RPMI7951 (cell line): ENCODE measurements at regions not wholly inside any gene's neighbourhood (a gene's known extent, or its start where the extent isn't known, plus 50 kb on each side); places are given as distances from the start of the nearest gene placed in this dataset.
A peak's percentile ranks its signal among the peaks of the same experiment; 100 is the strongest.

Source experiments
- DNase-seq: peaks from one replicate; pipeline ENCODE4 v3.0.0-alpha.2; 2012; ENCODE audit warnings: low read depth

GRCh38 chr20:6886065-6886729 lies 118.7 kb downstream of the BMP2 start:
- peak; percentile 16 for DNase-seq

DNA sequence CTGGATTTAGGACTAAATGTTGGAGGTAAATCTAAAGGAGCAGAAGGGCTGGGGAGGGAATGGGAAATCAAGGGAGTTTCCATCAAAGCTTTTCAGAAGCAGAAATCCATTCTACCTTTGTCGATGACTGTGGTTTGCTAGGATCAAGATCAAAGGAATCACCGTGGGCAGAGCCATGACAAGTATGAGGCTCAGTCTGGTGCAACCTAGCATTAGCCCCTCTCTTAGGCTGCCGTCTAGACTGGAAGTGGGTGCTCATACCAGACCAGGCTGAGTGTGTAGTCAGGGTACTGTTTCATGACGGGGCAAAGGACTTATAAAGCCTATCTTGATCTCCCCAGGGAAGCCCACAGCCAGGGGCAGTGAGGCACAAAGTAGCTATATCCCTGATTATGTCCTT lies 120.5 kb downstream of the BMP2 start:
- no peak for DNase-seq

DNA sequence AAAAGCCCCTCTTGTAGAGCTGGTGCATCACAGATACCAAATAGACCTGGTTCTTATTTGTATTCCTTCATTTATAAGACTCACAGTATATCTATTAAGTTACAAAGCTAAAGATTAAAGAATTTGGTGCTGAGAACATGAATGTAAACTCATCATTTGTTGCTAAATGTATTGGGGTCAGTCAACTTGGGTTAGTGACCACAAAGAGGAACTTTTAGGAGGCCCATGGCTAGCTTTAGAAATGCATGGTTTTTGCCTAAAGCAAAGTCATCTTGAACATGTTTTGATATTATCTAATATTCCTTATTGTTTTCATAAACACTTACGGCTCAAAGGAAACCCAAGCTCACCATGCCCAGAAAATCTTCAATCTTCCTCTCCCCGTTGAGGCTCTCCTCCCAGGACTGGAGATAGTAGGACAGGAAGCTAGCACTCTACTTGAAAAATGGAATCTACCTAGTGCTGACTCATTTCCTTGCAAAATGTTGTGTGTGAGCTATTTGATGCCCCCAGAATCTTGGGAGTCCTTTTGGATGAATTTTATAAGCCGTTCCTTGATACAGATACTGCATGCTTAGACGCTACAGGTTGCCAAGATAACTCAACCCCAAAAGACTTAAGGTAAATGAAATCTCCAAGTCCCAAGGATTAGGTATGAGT lies 121.4 kb downstream of the BMP2 start:
- DNase-seq = no peak

DNA sequence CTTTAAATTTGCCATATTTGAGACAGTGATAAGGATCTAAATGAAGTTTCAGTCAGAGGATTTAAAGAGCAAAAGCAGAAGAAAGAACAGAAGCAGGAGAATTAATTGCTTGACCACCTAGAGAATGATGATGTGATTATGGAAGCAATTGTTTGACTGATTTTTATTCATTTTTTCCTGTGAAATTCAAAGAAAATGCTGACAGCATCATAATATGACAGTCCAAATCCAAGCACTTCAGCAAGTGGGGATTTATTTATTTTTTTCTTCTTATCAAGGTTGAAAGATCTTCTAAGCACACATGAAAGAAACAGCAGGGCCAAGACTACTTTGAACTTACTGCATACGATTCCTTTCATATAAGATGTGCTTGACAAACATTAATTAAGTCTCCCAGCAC lies 125.2 kb downstream of the BMP2 start:
- no peak for DNase-seq

DNA sequence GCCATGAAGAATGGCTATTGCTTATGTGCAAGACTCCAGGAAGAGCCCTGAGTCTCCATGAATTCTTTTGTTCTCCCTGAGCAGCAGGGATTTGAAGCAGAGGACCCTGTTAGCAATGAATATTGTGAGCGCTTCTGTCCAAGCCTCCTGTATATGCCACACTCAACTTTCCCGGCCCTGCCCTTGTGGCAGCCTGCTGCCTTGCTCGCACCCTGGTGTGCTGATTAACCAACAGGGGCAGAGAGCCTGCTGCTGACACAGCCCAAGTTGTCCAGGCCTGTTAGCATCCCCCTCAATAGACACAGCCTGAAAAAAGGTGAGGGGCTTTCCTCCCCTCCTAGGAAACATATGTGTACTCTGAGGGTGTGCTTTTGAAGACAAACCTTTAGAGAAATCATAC lies 131.4 kb downstream of the BMP2 start:
- DNase-seq = no peak

DNA sequence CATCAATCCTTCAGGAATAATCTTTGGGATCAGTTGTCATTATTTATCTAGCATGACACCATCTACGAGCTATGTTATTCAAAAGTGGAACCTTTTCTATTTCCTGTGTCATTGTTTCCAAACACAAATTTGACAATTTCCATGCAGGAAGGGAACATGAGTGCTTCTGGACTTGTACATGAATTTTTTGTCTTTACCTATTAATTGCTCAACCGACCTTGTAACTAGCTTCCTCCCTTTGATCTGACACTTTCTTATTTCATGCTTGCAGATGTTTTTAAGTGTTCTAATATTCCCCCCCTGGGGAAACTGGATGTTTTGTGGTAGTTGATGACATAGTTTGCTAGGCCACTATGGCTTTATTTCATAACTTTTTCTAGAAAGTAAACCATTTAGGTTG lies 139.4 kb downstream of the BMP2 start:
- no peak for DNase-seq

- no peak for DNase-seq
Measured at GRCh38 chr20:6908673-6909072, 141.2 kb downstream of the BMP2 start.

GRCh38 chr20:6909608-6910007 lies 142.1 kb downstream of the BMP2 start:
- no peak for DNase-seq

- DNase-seq = no peak
Measured at GRCh38 chr20:6914986-6915385, 147.5 kb downstream of the BMP2 start.

- DNase-seq = no peak
Measured at GRCh38 chr20:6916938-6917337, 149.5 kb downstream of the BMP2 start.

DNA sequence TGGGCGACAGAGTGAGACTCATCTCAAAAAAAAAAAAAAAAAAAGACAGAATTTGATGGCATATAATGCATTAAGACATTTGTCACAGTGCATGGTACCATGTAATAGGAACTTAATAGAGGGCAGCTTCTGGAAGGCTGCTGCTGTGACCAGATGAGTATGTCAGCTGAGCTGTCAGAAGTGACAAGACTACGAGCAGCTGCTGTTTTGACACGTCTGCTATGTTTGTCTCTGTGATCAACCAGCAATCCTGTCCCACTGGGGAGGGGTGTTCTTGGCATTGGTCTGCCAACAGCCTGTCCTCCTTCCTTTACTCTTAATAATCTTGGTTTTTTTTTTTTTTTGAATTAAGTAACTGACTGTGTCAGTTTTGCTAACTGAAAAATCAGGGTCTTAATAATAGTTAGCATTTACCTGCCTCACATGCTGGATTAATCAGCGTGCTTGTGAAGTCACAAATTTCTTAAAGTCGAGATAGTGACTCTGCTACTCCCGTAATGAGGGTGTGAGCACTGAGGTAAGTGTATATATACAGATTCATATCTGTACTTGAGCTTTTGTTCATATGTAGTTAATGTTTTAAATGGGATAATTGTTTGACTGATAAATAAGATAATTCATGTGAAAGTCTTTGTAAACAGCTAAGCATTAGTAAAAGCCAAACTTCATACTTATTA lies 152.4 kb downstream of the BMP2 start:
- no peak for DNase-seq

GRCh38 chr20:6920991-6921613 lies 153.6 kb downstream of the BMP2 start:
- no peak for DNase-seq

DNA sequence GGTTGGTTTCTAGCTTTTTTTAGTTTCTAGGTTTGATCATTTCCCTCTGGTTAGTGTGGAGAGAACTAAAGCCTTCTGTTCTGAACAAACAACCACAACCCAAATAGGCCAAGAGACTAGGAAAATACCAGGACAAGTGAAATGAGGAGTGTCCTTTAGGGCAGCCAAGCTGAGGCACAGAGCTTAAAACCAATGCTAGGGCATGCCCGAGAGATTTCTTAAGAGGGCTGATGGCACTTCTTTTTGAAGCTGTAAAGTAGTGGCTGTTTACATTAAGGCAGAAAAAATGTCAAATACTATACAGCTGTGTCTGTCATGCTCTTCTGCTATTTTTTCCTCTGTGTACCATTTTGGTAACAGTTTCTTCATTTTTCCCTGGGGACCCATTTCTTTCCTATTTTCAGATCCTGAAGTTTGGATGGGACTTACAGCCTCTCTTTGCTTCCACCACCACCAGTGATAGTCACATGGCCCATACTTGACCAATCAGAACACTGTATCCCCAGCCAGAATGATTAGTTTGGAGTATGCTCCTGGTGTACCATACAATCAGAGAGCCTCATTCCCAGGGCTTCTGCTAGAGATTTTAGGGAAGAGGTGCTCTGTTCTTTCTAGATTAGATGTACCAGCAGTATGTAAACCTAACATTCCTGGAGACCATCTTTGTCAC lies 154.4 kb downstream of the BMP2 start:
- no peak for DNase-seq

DNA sequence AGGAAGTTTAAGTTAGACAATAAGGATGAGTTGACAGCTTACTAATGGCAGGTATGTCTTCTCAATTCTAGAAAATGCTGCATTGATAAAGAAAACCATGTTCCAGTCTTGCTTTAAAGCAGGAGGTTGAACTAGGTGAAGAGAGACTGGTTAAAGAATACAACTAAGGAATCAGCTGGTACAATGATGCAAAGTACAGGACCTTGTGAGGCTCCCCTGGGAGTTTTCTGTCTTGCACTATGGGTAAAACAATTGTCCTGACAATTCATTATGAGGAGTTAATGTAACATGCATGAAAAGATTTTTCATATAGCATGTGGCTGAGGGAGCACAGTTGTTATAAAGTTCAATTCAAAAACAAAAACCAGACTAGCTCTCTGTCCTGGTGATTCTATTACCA lies 157.2 kb downstream of the BMP2 start:
- DNase-seq = no peak

DNA sequence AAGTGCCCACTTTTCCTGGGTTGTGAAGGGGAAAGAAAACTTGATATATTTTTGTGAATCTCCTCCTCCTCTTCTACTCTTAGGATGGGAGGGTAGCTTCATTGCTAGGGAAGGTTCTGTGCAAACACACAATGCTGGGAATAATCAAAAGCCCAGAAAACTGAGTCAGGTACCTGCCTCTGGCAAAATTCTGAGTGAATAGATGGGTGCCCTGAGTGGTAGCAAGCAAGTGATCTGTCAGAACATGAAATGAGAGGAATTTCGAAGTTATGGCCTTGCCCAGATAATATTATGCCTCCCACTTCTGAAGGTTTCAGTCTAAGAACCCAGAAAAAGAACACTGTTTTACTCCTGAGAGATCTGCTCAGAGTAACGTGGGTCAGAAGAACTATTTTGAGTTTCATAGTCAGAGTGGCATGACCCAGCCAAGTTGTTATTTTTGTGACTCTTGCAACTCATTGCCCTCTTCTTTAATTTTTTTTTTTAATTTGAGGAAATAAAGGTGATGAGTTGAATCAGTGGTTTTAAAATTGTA lies 158.3 kb downstream of the BMP2 start:
- no peak for DNase-seq

- DNase-seq = peak; percentile 44
Measured at GRCh38 chr20:6940048-6940447, 172.6 kb downstream of the BMP2 start.

- no peak for DNase-seq
Measured at GRCh38 chr20:6940876-6941275, 173.4 kb downstream of the BMP2 start.

GRCh38 chr20:6941571-6941970 lies 174.1 kb downstream of the BMP2 start:
- DNase-seq = no peak

- DNase-seq = no peak
Measured at GRCh38 chr20:6942266-6942665, 174.8 kb downstream of the BMP2 start.

- DNase-seq = no peak
Measured at GRCh38 chr20:6944292-6944691, 176.8 kb downstream of the BMP2 start.

DNA sequence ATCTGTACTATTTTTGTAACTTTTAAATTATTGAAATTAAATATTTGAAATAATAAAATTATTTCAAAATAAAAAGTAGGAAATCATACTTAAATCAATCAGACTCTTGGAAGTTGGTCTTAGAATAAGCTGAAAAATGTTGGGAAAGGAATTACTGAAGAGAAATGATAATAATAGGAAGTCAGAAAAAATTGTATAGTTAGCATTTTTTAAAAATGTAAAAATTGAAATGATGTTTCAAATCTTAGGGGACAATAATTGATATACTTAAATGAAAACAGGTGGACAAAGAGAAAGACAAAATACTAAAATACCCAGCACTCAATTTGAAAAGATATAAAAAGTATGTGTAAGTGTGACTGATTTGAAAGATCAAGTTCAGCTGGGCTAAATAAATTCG lies 186.1 kb downstream of the BMP2 start:
- DNase-seq = no peak

- no peak for DNase-seq
Measured at GRCh38 chr20:6954219-6954618, 186.7 kb downstream of the BMP2 start.
